ENCODE measurements at regions not wholly inside any gene's neighbourhood (a gene's known extent, or its start where the extent isn't known, plus 50 kb on each side); places are given as distances from the start of the nearest gene placed in this dataset.

DNA sequence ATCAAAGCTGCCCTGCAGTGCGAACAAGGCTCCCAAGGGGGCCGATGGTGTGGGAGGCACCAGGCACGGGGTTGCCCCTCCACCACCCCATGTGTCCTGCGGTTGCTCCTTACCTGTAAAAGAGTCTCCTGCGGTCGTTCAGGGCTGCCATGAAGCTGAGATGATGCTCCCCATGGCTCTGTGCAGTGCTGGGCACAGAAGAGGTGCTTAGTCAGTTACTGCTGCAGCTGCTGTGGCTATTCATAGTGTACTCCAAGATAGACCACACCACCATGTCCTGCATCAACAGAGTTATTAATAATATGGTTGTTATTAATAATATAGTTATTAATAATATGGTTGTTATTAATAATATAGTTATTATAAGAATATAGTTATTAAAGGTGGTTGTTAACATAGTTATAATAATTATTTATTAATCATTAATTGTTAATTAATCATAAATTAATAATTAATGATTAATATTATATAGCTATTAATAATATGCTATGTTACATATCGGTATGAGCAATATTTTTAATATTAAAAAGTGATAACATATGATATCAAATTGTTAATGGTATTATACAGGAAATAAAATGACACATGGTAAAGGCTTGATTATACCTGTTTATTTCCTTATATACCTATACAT is 97.0 kb upstream of the PFKP start:
- no peak overlapping the region for H3K4me3 ChIP-seq

GRCh38 chr10:2968401-2969058 is 98.8 kb upstream of the PFKP start:
- H3K9me3 ChIP-seq, result no peaks in the 10 kb centered on the region
- H3K27me3 ChIP-seq, result no peaks in the 10 kb centered on the region
- H3K36me3 ChIP-seq, result no peaks in the 10 kb centered on the region
- TF ChIP-seq, protein P1, sequence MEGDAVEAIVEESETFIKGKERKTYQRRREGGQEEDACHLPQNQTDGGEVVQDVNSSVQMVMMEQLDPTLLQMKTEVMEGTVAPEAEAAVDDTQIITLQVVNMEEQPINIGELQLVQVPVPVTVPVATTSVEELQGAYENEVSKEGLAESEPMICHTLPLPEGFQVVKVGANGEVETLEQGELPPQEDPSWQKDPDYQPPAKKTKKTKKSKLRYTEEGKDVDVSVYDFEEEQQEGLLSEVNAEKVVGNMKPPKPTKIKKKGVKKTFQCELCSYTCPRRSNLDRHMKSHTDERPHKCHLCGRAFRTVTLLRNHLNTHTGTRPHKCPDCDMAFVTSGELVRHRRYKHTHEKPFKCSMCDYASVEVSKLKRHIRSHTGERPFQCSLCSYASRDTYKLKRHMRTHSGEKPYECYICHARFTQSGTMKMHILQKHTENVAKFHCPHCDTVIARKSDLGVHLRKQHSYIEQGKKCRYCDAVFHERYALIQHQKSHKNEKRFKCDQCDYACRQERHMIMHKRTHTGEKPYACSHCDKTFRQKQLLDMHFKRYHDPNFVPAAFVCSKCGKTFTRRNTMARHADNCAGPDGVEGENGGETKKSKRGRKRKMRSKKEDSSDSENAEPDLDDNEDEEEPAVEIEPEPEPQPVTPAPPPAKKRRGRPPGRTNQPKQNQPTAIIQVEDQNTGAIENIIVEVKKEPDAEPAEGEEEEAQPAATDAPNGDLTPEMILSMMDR (IDR thresholded peaks at IDR 0.05), result no peak
- TF ChIP-seq POLR2A (IDR thresholded peaks at IDR 0.05), result no peak
- no peaks in the 10 kb centered on the region for H3K4me1 ChIP-seq
- DNase-seq, result no peak
- H3K27ac ChIP-seq, result no peak overlapping the region
- no peak overlapping the region for H3K4me3 ChIP-seq

More for the DNA sequence above, 97.0 kb upstream of the PFKP start:
- Histone ChIP-seq H3K27me3 (no peaks in the 10 kb centered on the region), H3K4me1 (no peaks in the 10 kb centered on the region), H3K27ac (no peak overlapping the region), H3K36me3 (no peaks in the 10 kb centered on the region), H3K9me3 (no peaks in the 10 kb centered on the region)
- TF ChIP-seq POLR2A (IDR thresholded peaks at IDR 0.05), result no peak
- TF ChIP-seq, protein P1 (IDR thresholded peaks at IDR 0.05), result no peak
- DNase-seq, result no peak

- H3K27me3 ChIP-seq, result no peaks in the 10 kb centered on the region
- H3K4me3 ChIP-seq, result no peak overlapping the region
- H3K9me3 ChIP-seq, result no peaks in the 10 kb centered on the region
- no peak overlapping the region for H3K27ac ChIP-seq
- DNase-seq, result no peak
- H3K4me1 ChIP-seq, result no peaks in the 10 kb centered on the region
- no peaks in the 10 kb centered on the region for H3K36me3 ChIP-seq
- TF ChIP-seq, protein P1 (IDR thresholded peaks at IDR 0.05), result no peak
- TF ChIP-seq POLR2A (IDR thresholded peaks at IDR 0.05), result no peak
These were observed 101.2 kb upstream of the PFKP start for GRCh38 chr10:2966134-2966533.

- H3K27me3 ChIP-seq, result no peaks in the 10 kb centered on the region
- no peak for DNase-seq
- no peak overlapping the region for H3K27ac ChIP-seq
- TF ChIP-seq, protein P1 (IDR thresholded peaks at IDR 0.05), result no peak
- H3K4me3 ChIP-seq, result no peak overlapping the region
- H3K36me3 ChIP-seq, result no peaks in the 10 kb centered on the region
- no peaks in the 10 kb centered on the region for H3K4me1 ChIP-seq
- H3K9me3 ChIP-seq, result no peaks in the 10 kb centered on the region
These were observed 102.6 kb upstream of the PFKP start for GRCh38 chr10:2964632-2965296.

DNA sequence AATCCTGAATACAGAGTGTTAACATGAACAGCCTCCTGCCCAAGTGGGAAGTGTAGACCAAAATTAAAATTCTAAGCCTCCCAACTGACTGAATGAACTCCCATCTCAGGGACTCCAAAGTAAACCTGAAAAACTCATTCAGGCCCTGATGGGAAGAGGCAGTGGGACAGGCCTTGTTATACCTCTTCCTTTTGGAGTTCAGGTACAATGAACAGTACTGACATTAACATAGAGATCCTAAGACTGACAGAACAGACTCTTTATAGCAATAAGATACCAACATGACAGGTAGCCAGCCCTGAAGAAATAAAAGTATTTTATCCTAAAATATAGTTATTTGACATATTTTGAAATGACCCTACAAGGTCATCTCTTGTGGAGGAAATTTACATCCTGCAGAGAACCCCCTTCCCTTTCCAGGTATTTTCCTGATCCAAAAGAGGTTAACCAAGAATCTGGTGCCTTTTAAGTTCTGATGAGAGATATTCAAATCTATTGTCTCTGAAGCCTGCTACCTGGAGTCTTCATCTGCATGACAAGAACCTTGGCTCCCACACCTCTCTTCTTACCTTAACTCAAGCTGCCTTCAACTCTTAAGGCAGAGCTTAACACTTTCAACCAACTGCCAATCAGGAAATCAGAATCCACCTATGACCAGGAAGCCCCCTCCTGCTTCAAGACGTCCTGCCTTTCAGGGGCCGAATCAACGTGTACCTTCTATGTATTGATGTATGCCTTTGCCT is 103.3 kb upstream of the PFKP start:
- H3K4me3 ChIP-seq, result no peak overlapping the region
- no peaks in the 10 kb centered on the region for H3K4me1 ChIP-seq
- no peaks in the 10 kb centered on the region for H3K9me3 ChIP-seq
- no peak for DNase-seq
- H3K27me3 ChIP-seq, result no peaks in the 10 kb centered on the region
- TF ChIP-seq, protein P1 (IDR thresholded peaks at IDR 0.05), result no peak
- H3K27ac ChIP-seq, result no peak overlapping the region
- H3K36me3 ChIP-seq, result no peaks in the 10 kb centered on the region
